ENCODE measurements at regions not wholly inside any gene's neighbourhood (a gene's known extent, or its start where the extent isn't known, plus 50 kb on each side); places are given as distances from the start of the nearest gene placed in this dataset.
"Not testable (repeated sequence)": the region's sequence is repeated elsewhere in the genome, so short reads cannot be mapped to it uniquely, and the experiment has no call there.

DNA sequence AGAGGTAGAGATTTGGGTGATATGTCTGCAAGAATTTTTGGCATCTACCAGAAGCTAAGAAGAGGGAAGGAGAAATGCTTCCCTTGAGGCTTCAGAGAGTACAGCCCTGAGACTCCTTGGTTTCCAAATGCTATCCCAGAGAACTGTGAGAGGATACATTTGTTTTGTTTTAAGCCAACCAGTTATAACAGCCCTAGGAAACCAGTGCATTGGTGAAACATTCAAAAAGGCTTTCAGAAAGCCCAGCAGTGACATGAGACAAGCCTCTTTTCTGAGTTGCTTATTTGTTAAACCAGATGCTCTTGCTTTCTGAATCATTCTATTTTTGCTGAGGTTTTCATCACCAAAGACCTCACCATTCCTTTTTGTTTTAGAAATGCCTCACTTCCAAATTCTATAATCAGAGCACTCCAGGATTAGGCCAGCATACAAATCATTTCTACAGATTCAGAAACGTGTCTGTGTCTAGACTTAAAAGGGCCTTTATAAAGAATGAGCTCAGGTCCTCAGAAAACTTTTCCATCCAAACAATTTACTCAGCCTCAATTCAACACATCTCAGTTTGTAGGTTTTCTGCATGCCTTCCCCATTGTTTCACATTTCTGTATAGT, 1617.8 kb upstream of the FLRT2 start:
- no peak for DNase-seq (ENCODE audit: low spot score)

DNA sequence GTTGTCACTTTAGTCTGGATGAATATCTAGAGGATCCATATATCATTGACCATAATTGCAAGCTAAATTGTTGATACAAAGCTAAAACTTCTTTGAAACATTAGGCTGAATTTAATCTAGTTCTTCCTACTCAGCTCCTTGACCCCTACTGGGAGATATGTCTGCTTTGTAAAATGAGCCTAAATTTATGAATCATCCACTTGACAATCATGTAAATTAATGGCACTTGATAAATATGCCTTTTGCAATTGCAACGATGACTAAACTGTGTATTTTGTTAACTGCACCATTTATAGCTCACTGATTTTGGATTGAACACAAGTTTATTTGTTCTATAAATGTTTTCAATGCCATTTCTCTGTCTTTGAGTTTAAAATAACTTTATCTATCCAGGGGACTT, 1616.5 kb upstream of the FLRT2 start:
- DNase-seq (ENCODE audit: low spot score), result no peak

DNA sequence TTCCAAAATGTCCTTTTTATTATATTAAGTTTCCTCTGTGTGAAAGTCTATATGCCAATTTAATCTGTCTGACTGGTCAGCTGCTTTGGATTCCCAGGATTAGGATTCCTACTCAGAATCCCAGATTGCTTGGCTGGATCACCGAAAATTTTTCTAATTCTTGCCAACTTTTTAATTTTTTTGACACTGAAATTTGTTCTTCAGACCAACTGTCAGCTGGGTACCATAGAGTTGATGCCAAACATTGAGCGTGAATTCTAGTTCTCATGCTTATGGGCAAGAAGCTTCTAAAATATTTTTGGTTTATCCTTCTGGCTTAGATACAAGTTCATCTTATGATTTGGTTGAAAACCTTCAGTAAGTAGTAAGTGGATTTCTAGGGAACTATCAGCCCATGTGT, 1611.4 kb upstream of the FLRT2 start:
- no peak for DNase-seq (ENCODE audit: low spot score)

DNA sequence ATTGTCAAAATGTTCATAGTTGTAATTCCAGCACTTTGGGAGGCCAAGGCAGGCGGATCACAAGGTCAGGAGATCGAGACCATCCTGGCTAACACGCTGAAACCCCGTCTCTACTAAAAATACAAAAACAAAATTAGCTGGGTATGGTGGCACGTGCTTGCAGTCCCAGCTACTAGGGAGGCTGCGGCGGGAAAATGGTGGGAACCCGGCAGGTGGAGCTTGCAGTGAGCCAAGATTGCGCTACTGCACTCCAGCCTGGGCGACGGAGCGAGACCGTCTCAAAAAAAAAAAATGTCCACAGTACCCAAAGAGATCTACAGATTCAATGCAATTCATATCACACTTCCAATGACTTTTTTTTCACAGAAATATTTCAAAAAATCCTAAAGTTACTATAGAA, 1610.3 kb upstream of the FLRT2 start:
- not testable (repeated sequence) for DNase-seq (ENCODE audit: low spot score)

DNA sequence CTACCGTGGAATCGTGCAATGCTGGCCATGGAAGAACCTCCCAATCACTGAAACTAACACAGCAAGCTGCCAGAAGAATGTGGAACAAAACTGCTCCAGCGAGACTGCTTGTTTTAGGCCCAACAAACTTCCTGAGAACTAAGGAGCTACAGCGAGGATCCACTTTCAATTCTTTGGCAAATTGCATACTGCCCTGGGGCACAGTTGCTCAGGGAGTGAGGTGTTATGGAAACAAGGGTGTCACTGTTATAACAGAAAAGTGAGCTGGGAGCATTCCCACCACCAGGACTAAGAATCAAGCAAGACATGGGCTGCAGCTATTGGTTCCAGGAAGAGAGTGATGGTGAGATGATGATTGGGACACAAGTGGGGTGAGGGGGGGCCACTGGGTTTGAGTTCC, 1606.1 kb upstream of the FLRT2 start:
- no peak for DNase-seq (ENCODE audit: low spot score)

DNA sequence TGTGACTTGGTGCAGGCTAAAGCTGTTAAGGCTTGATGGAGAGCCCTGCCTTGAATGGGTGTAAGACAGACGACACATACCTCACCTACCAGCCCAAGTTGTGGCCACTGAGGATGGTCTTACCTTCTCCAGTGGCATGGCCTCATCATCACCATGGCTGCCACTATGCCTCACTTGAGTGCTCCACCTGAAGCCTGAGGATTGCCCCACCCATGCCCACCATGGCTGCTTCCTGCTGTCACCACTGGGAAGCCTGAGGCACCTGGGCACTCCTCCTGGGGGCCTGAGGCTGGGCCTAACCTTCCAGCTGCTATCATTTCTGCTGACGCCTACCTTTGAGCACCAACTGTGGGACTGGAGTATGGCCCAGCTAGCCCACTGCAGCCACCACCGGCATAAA, 1605.7 kb upstream of the FLRT2 start:
- DNase-seq (ENCODE audit: low spot score), result no peak

DNA sequence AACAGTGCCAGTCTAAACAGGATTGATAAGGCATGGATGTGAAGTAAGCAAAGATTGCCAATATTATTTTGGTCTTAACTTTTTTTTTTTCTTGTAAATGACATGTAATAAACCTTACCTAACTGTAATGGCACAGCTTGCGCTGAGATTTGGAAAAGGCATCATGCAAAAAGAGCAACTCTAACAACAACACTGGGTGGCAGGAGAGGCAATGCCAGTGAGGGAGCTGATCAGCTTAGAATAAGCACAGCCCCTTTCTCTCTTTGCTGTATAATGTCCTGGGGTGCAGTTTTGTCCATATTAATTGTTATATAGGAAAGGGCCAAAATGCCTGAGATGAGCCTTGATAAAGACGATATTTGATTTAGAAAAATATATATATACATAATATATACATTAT, 1589.7 kb upstream of the FLRT2 start:
- DNase-seq (ENCODE audit: low spot score), result no peak

DNA sequence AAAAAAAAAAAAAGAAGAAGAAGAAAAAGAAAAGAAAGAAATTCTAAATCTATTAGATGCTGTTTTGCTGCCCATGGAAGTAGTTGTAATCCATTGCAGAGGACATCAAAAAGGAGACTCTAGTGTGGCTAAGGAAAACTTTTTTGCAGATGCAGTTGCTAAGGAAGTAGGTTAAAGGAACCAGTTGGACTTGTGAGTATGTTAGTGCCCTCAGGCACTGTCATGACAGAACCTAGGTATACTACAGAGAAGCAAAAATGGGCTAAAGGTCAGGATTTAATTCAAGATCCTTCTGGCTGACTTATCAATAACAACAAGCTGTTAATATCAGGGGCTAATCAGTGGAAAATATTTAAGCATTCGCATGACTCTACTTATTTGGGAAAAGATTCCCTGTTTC, 1571.6 kb upstream of the FLRT2 start:
- DNase-seq (ENCODE audit: low spot score), result no peak

DNA sequence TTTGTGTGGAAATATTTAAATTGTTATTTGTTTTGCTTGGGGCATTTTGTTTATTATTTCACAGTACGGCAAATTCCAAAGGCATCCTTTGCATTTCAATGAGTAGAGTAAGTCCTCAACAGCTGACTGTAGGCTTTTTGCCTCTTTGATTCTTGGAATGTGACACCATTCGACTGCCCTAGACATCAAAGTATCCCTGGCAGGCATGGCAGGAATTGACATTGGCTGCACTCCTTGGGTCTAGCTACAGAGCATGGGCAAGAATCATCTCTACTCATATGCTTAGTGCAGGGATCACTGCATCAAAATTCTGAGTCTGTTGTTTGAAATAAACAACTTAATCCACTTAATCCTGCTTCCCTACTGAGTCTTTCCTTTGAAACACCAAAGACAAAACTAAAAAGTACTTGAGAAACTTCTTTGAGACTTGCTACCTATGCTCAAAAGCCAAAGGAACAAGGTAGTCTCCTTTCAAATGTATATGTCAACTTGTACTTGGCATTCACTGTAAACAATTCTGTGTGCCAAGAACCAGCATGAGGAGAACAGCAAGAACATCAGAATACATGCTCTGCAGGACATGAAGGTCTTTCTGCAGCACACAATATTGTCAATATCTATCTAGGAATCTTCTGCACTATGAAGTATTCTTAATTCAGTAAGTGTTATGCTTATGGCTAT, 1569.0 kb upstream of the FLRT2 start:
- DNase-seq (ENCODE audit: low spot score), result no peak

DNA sequence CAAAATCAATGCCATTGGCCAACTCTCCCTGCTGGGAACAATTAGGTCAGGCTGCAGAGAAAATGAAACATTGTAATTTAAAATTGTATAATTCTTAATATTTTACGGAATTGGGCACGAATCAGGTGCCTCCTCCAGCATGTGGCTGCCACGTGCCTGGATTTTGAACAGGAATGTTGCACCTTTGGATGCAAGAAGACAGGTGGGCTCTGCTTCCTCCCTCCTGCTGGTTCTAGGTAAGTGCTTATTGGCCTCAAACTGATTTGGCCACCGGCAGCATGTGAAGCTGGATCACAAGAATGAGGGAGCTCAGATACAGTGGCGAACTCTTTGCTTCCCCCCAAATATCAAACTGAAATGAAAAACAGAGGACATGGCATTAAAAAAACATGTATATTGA, 1559.9 kb upstream of the FLRT2 start:
- DNase-seq (ENCODE audit: low spot score), result no peak

DNA sequence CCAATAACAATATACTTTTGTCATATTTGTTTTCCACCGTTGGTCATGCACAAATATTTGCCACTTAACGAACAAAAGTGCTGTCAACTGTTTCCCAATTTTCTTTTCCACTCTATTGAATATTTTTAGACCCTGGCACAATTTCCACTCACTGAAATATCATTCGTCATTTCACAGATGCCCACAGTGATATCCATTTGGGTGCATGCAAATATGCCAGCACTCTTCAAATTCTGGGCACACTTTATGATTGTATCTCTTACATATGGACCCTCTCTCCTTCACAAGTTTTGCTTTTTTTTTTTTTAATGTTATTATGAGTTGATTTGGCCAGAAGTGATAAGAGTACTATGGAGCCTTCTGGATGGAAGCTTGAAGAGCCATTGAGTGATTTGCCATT, 1557.3 kb upstream of the FLRT2 start:
- no peak for DNase-seq (ENCODE audit: low spot score)

DNA sequence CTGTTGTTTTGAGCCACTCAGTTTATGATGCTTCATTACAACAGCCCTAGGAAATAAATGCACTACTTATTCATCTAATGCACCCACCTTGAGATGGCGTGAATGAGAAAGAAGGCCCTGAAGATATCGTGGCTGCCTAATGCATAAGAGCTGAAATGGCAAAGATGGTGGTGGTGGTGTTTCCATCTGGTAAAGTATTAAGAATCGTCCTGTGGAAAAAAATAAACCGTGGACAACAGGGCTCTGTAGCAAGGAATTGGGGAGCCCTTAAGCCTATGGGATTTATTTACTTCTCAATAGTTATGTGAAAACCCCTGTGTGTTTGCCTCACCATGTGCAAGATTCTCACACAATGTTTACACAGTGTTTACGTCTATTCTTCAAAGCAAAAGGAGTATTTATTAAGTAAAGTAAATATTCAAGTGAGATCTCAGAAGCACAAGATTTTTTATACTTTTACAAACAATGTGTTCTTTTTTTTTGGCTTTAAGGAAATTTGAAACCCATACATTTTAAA, 1555.2 kb upstream of the FLRT2 start:
- DNase-seq (ENCODE audit: low spot score), result no peak

DNA sequence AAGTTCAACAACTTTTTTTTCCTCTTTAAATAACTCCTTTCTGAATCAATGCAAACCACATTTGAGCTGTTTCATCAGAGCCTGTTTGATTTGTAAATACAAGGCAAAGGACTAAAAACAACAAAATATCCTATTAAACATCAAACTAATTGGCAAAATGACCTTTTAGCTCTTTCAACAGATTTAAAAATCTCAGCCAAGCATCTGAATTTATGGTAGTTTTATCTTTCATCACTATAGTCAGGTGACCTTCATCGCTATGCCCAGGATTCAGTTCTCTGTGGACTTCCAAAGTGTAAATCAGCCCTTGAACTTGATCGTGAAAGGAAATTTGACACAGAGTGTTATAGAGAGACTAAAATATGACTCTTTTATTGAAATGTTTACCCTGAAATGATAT, 1554.5 kb upstream of the FLRT2 start:
- DNase-seq (ENCODE audit: low spot score), result no peak

DNA sequence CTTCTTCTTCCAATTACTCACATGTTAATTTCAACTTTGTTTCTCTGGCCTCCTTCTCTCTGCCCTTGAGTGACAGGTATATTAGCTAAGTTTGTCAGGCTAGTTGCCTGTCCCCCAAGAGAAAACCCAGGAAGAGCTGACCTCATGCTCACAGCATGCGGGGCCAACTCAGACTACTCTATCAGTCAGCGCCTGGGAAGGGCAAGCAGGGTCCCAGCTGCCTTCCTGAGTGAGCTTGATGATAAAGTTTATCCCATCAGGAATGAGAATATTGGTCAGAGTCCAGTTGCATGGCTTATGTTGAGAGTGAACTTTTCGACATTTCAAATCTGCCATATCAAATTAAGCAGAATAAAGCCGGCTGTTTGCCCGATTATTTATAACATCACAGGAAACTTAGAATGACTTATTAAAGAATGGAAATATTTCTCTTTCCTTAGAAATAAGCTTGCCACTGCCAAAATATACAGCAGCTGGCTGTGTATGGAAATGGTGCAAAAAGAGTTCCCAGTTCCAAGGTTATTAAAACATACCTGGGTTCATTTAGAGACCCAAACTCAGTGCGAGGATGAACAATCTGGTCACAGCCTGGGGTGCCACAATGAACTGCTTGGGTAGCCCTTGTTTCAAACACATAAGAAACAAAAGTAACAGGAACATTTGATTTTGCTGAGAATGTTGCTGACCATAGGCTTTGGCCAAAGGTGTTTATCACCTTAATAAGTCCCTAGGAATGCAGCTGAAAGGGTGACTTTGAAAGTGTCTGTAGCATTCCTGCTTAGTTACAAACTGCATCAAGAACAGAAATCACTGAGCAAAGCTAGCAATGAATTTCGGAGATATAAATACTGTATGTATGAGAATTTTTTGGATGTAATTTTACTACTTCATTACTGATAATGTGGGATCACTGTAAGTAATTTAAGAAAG, 1553.8 kb upstream of the FLRT2 start:
- DNase-seq (ENCODE audit: low spot score), result no peak

DNA sequence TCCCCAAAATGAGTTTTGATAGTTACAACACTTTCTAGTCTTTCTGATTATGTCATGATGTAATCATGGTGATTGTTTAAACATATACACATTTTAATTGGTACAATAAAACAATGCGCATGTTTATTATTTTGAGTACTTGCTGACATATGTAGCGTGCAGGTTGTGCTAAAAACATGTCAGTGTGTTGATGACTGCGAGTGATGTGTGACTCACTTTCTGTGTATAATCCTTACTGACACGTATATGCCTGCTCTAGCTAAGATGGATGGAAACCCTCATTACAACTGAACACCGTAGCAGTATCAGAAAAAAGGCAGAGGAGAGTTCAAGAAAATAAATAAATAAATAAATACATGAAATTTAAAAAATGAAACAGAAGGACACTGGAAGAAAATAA, 1552.4 kb upstream of the FLRT2 start:
- no peak for DNase-seq (ENCODE audit: low spot score)

DNA sequence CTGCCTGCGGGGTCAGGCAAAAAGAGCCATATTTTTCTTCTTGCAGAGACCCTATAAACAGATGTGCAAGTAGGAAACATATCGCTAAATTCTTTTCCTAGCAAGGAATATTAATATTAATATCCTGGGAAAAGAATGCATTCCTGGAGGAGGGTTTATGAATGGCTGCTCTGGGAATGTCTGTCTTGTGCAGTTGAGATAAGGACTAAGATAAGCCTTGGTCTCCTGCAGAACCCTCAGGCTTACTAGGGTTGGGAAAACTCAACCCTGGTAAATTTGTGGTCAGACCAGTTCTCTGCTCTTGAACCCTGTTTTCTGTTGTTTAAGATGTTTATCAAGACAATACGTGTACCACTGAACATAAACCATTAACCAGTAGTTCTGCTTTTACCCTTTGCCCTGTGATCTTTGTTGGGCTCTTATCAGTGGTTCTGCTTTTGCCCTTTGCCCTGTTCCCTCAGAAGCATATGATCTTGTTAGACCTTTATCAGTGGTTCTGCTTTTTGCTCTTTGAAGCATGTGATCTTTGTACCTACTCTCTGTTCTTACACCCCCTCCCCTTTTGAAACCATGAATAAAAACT, 1548.2 kb upstream of the FLRT2 start:
- DNase-seq (ENCODE audit: low spot score), result not testable (repeated sequence)

DNA sequence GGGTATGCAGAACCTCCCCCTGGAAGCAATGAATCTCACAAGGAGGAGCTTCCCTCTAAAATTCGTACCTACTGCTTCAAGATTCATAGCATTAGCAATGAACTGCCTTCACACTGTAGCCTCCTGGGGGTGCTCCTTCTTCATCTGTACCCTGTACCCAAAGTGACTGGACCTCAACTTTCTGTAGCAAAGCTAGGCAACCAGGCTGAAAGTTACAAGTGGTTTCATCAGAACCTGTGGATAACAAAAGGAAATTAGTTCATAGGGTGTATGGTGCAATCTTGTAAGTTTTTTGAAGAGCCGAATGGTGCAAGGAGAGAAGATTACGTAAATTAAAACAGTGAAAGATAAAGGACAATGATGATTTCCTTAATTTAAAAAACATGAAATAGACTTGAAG, 1541.7 kb upstream of the FLRT2 start:
- DNase-seq (ENCODE audit: low spot score), result no peak

DNA sequence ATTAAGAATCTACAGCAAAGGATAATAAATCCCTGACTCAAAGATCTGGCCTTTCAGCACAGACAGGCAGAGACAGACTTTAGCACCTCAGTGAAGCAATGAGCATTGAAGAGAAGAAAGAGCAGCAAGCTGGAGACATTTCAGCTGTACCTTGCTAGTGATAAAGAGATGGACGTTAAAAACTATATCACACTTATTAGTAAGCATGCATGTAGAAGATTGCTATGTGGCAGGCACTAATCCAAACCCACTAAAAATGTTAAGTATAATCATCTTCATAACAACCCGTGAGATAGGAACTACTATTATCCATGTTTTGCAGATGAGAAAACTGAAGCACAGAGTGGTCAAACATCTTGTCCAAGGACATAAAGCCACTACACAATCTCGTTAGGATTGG, 1538.3 kb upstream of the FLRT2 start:
- no peak for DNase-seq (ENCODE audit: low spot score)

DNA sequence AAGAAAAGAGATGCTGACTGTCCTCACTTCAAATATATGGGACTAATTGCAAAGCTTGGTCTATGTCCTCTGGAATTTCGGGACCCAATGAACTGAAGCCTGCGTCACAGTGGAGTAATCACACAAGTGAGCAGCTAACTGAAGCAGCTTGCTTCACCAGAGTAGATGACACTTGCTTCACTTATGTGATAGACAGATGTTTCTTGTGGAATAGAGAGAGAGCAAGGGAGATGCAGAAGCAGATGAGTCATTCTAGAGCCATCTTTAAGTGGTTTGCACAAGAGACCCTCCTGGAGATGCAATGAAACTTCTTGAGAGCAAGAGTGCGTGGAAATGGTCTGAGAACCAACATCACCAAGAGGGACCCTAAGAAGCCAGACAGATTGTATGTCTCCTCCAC, 1537.1 kb upstream of the FLRT2 start:
- DNase-seq (ENCODE audit: low spot score), result no peak

DNA sequence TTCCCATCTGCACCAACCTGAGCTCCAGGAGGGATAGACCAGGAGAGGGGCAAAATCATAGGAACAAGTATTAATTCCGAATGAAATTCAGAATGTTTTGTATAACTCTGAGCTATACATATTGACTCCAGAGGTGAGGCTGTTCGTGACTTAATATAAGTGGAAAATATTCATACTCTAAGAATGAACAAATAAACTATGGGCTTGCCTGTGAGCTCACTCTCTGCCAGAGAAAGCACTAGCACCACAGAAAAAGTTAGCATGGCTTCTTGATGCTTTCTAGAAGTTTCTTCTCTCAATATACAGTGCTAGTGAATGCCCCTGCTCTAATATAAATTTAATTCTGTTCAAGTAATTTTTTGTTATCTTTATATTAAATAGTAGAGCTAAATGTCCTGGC, 1536.4 kb upstream of the FLRT2 start:
- no peak for DNase-seq (ENCODE audit: low spot score)

DNA sequence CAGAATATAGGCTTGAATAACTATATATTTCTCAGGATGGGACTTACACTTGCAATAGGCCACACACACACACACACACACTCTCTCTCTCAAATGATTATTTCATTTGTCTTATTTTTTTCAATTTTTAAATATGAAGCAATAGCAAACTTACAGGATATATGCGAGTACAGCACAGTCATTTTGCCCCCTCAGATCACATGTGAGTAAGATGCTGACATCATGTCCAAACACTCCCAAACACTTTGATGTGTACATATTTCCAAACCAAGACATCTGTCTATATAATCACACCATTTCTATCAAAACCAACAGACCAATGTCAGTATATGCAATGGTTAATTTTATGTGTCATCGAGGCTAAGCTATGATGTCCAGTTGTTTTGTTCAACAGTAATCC, 1535.9 kb upstream of the FLRT2 start:
- DNase-seq (ENCODE audit: low spot score), result no peak

DNA sequence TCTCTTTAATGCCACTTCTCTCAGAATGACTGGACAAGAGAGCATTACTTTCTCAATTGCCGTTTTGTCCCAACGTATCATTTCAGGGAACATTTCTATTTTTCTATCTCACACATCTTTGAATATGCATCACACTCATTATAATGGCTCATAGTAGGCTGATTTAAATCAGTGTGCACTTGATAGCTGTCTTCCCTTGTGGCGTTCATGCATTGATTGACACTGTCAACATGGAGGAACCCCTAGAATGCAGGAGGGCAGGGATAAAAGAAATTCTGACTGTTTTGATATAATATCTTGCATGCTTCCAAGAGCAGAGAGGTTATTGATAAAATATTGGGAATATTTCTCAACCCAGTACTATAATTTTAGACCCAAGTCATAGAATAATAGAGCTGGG, 1528.9 kb upstream of the FLRT2 start:
- no peak for DNase-seq (ENCODE audit: low spot score)

DNA sequence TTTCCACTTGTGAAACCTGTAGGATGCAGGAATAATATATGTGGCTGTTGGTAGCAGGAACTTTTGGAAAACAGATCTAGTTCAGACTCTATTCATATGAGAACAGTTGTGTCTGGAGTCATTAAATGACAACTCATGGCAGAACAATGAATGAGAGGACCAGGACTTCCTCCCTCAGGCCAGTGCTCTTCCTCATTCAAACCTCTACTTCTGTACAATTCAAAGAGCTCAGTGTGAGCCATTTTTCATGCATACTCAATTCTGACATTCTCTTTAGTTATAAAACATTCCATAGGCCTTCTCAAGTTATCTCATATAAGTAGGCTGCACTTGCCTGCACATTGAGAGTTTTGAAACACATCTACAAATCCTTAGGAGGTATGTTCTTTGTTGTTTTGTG, 1526.6 kb upstream of the FLRT2 start:
- DNase-seq (ENCODE audit: low spot score), result no peak
